Urinary bladder (tissue), 3 donors: ENCODE measurements at regions not wholly inside any gene's neighbourhood (a gene's known extent, or its start where the extent isn't known, plus 50 kb on each side); places are given as distances from the start of the nearest gene placed in this dataset.

Source experiments
- DNase-seq: peaks from one replicate; pipeline ENCODE4 v3.0.0-alpha.2; 2015; ENCODE audit errors: extremely low spot score
- H3K27ac ChIP-seq: one replicate; pipeline ENCODE4 v1.5.1; 2013; ENCODE audit warnings: low read depth, mild to moderate bottlenecking, moderate library complexity
- H3K36me3 ChIP-seq: one replicate; pipeline ENCODE4 v1.6.1; 2013; ENCODE audit warnings: mild to moderate bottlenecking, moderate library complexity; ENCODE audit not compliant: insufficient read depth
- H3K4me1 ChIP-seq: one replicate; pipeline ENCODE4 v1.6.1; 2013; ENCODE audit warnings: mild to moderate bottlenecking, moderate library complexity; ENCODE audit not compliant: insufficient read depth
- H3K4me3 ChIP-seq: one replicate; pipeline ENCODE4 v1.5.1; 2013; ENCODE audit warnings: low read depth, low read length
- WGBS: extraction: QIAGEN DNeasy Blood & Tissue Kit; methylation state at CpG from one replicate; pipeline ENCODE4 v1.1.7; 2013; 5-methylcytosine and 5-hydroxymethylcytosine counted together
- donor health status: healthy with polysubstance abuse.
- donor health status: healthy.

DNA sequence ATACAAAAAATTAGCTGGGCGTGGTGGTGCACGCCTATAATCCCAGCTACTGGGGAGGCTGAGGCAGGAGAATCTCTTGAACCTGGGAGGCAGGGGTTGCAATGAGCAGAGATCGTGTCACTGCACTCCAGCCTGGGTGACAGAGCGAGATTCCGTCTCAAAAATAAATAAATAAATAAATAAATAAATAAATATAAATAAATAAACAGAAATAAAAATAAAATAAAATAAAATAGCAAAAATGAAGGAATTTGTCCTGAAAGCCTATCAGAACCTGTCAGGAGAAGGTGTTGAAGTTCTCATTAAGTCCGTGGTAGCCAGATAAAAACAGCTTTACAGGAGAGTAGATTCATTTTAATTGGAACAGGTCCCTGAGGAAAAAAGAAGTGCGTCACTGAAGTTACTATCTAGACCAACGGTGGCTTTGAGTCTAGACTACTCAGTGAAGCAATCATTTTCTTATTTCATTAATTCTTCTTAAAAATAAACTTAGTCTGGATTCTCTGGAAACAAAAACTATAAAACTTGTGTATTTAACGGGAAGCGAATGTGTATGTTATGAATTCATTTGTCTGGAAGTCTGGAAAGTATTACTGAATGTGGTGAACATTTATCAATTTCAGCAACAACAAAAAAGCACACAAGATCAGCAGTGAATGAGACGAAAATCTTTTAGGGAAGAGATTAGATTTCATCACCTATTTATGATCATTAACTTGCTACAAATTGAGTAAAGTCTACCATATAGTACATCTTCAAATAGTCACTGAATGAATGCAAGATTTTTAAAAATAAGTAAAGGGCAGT, 248.5 kb upstream of the PDE3A start:
- Histone ChIP-seq H3K4me1 (no peaks in the 10 kb centered on the region), H3K27ac (no peak overlapping the region), H3K36me3 (no peaks in the 10 kb centered on the region), H3K4me3 (no peak overlapping the region)
- DNase-seq, result no peak
- 78% methylated on average over 11 of the region's 11 CpGs for WGBS

GRCh38 chr12:20120403-20120725, 248.0 kb upstream of the PDE3A start:
- no peak overlapping the region for H3K27ac ChIP-seq
- DNase-seq, result no peak
- no peak overlapping the region for H3K4me3 ChIP-seq
- no peaks in the 10 kb centered on the region for H3K4me1 ChIP-seq
- no peaks in the 10 kb centered on the region for H3K36me3 ChIP-seq

GRCh38 chr12:20122274-20122673, 246.1 kb upstream of the PDE3A start:
- no peaks in the 10 kb centered on the region for H3K4me1 ChIP-seq
- H3K27ac ChIP-seq, result no peak overlapping the region
- no peak for DNase-seq
- no peaks in the 10 kb centered on the region for H3K36me3 ChIP-seq
- no peak overlapping the region for H3K4me3 ChIP-seq
- WGBS, result 85% methylated on average over 4 of the region's 4 CpGs

DNA sequence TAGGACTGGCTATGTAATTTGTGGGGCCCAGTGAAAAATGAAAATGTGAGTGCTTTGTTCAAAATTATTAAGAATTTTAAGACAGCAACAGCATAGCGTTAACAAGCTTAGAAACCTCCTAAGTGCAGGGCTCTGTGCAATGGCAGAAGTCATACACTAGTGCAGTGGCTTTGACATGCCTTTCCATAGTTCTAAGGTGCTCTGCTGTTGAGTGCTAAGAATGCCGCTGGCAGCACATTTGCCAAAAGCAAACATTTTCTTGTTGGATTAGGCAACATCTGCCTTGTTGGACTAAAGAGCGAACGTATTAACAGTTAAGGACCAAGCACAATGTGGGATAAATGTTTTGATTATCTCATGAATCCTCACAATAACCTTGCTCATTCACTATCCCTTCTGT, 244.9 kb upstream of the PDE3A start:
- DNase-seq, result no peak
- 89% methylated on average over 4 of the region's 4 CpGs for WGBS
- Histone ChIP-seq H3K4me3 (no peak overlapping the region), H3K27ac (no peak overlapping the region), H3K36me3 (no peaks in the 10 kb centered on the region), H3K4me1 (no peaks in the 10 kb centered on the region)

DNA sequence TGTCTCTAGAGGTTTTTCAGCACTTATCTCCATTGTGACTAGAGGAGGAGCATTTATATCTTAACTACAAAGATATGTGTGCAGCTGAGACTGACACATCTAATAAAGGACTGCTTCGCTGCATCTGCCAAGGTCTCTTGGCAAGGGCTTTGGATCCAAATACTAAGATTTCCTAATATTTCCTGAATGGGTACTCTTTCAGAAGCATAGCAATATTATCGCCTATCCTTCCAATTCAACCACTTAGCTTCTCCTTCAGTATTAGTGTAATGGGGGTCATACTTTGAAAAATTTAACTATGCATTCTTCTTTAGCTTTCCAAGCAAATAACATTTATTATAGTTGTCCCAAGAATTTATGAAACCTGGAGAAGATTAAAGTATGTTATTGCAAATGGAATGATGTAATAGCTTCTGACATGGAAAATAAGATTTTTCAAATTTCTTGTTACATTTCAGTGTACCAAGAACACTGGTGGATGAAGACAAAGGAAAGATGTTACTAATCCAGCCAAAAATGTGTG, 243.0 kb upstream of the PDE3A start:
- no peak overlapping the region for H3K27ac ChIP-seq
- H3K4me1 ChIP-seq, result no peaks in the 10 kb centered on the region
- no peak overlapping the region for H3K4me3 ChIP-seq
- no peaks in the 10 kb centered on the region for H3K36me3 ChIP-seq
- 49% methylated on average over 2 of the region's 2 CpGs for WGBS
- no peak for DNase-seq

GRCh38 chr12:20126601-20127000, 241.7 kb upstream of the PDE3A start:
- no peak overlapping the region for H3K4me3 ChIP-seq
- H3K36me3 ChIP-seq, result no peaks in the 10 kb centered on the region
- no peak overlapping the region for H3K27ac ChIP-seq
- no peak for DNase-seq
- WGBS, result 75% methylated on average over 4 of the region's 4 CpGs
- H3K4me1 ChIP-seq, result no peaks in the 10 kb centered on the region

GRCh38 chr12:20127413-20127812, 240.9 kb upstream of the PDE3A start:
- H3K36me3 ChIP-seq, result no peaks in the 10 kb centered on the region
- no peak for DNase-seq
- H3K4me3 ChIP-seq, result no peak overlapping the region
- no peaks in the 10 kb centered on the region for H3K4me1 ChIP-seq
- WGBS, result 86% methylated on average over 2 of the region's 2 CpGs
- no peak overlapping the region for H3K27ac ChIP-seq

DNA sequence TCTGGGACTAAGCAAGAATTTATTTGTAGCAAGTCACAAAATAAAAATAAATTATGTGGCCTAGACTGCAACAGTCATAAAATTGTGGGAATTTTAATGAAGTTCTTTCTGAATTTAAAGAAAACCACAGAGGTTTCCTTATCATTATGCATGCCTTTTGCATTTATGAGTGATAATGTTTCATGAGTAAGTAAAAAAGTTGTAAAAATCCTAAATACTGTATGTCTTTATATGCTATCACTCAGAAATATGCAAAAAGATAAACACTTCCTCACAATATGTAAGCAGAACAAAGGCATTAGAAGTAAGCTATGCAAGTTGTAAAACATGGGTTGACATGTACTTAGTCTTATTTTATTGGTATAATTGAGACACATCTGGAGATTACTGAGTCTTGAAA, 239.4 kb upstream of the PDE3A start:
- no peak overlapping the region for H3K27ac ChIP-seq

GRCh38 chr12:20132818-20133217, 235.5 kb upstream of the PDE3A start:
- Histone ChIP-seq H3K27ac (no peak overlapping the region), H3K4me1 (no peaks in the 10 kb centered on the region), H3K36me3 (no peaks in the 10 kb centered on the region), H3K4me3 (no peak overlapping the region)
- 87% methylated on average over 1 of the region's 1 CpG for WGBS
- no peak for DNase-seq

More for the DNA sequence above, 239.4 kb upstream of the PDE3A start:
- Histone ChIP-seq H3K36me3 (no peaks in the 10 kb centered on the region), H3K4me1 (no peaks in the 10 kb centered on the region), H3K4me3 (no peak overlapping the region)
- no peak for DNase-seq

- no peaks in the 10 kb centered on the region for H3K36me3 ChIP-seq
- no peaks in the 10 kb centered on the region for H3K4me1 ChIP-seq
- H3K27ac ChIP-seq, result no peak overlapping the region
- no peak overlapping the region for H3K4me3 ChIP-seq
- WGBS, result 90% methylated on average over 3 of the region's 3 CpGs
- DNase-seq, result no peak
Observed at GRCh38 chr12:20134652-20135051, 233.7 kb upstream of the PDE3A start.

GRCh38 chr12:20140751-20141150, 227.6 kb upstream of the PDE3A start:
- Histone ChIP-seq H3K36me3 (no peaks in the 10 kb centered on the region), H3K4me3 (no peak overlapping the region), H3K27ac (no peak overlapping the region), H3K4me1 (no peaks in the 10 kb centered on the region)
- WGBS, result 89% methylated on average over 3 of the region's 3 CpGs
- no peak for DNase-seq

GRCh38 chr12:20142316-20142715, 226.0 kb upstream of the PDE3A start:
- Histone ChIP-seq H3K36me3 (no peaks in the 10 kb centered on the region), H3K4me3 (no peak overlapping the region), H3K4me1 (no peaks in the 10 kb centered on the region), H3K27ac (no peak overlapping the region)
- 44% methylated on average over 1 of the region's 1 CpG for WGBS
- DNase-seq, result no peak

GRCh38 chr12:20142956-20143355, 225.4 kb upstream of the PDE3A start:
- Histone ChIP-seq H3K4me3 (no peak overlapping the region), H3K36me3 (no peaks in the 10 kb centered on the region), H3K27ac (no peak overlapping the region), H3K4me1 (no peaks in the 10 kb centered on the region)
- DNase-seq, result no peak
- WGBS, result 47% methylated on average over 3 of the region's 3 CpGs

DNA sequence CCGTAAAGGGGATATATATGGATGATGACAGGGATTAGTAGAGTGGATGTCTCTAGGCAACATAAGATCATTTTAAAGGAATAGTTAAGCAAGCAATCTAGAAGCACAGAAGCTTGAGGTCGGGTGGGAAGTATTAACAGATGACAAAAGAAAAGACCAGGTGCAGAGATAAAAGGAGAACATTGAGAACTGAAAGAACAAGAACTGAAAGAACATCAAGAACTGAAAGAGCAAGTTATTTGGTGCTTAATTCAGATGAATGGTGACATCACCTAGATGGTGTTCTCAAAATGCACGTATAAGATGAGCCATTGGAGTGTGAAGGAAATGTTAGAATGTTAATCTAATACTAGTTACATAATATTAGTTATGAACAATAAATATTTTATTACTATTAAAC, 224.0 kb upstream of the PDE3A start:
- Histone ChIP-seq H3K27ac (no peak overlapping the region), H3K4me3 (no peak overlapping the region), H3K36me3 (no peaks in the 10 kb centered on the region), H3K4me1 (no peaks in the 10 kb centered on the region)
- 84% methylated on average over 3 of the region's 3 CpGs for WGBS
- no peak for DNase-seq

DNA sequence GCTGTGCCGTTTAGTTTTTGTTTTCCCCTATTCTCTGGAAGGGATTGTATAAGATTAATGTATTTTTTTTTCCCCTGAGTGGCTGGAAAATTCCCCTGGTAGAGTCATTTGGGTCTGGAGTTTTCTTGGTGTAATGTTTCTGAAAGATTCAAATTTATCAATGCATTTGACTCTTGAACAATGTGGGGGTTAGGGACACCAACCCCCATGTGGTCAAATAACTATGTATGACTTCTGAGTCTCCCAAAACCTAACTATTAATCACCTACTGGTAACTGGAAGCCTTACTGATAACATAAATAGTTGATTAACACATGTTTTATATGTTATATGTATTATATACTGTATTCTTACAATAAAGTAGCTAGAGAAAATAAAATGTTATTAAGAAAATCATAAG, 220.1 kb upstream of the PDE3A start:
- Histone ChIP-seq H3K4me3 (no peak overlapping the region), H3K27ac (no peak overlapping the region), H3K36me3 (no peaks in the 10 kb centered on the region), H3K4me1 (no peaks in the 10 kb centered on the region)
- 79% methylated on average over 1 of the region's 1 CpG for WGBS
- DNase-seq, result no peak
